HG02642 (cell line): ENCODE measurements at regions not wholly inside any gene's neighbourhood (a gene's known extent, or its start where the extent isn't known, plus 50 kb on each side); places are given as distances from the start of the nearest gene placed in this dataset.
"Not testable (repeated sequence)": the region's sequence is repeated elsewhere in the genome, so short reads cannot be mapped to it uniquely, and the experiment has no call there.

Experiments
- ATAC-seq: cut with Tn5 transposase; IDR thresholded peaks from one replicate; pipeline ENCODE4 v1.9.1; 2021; ENCODE audit warnings: mild to moderate bottlenecking; ENCODE audit not compliant: unreplicated experiment, poor library complexity

GRCh38 chr6:44020148-44020547, 107.1 kb downstream of the MRPL14 start:
- no peak for ATAC-seq

DNA sequence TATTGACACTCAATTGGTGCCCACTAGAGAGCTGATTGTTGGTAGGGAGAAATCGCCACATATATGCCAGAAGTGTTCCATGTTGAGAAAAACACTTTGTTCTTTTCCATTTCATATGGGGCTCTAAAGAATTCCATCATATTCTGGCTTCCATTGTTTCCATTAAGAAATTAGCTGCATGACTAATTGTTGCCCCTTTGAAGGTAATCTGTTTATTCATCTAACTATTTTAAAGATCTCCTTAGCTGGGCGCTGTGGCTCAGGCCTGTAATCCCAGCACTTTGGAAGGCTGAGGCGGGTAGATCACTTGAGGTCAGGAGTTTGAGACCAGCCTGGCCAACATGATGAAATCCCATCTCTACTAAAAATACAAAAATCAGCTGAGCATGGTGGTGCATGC, 109.9 kb downstream of the MRPL14 start:
- not testable (repeated sequence) for ATAC-seq

- ATAC-seq, result no peak
These were observed 111.0 kb downstream of the MRPL14 start for GRCh38 chr6:44016131-44016870.

DNA sequence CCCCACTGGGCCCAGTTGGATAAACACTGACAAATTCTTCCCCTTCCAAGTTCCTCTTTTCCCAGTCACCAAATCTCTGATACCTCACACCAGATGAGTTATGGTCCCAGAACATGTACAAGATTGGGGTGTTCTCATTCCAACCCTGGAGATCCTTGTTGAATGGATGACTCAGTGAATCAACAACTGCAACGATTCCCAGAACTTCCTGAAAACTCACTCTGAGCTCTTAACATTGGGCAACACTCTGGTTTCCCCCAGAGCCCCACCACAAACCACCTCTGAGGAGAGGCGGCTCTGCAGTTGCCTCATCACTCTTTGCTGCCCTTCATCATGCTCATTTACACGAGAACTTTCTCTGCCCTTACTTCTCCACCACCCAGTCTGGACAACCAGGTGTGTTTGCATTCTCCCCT, 115.2 kb downstream of the MRPL14 start:
- ATAC-seq, result no peak

DNA sequence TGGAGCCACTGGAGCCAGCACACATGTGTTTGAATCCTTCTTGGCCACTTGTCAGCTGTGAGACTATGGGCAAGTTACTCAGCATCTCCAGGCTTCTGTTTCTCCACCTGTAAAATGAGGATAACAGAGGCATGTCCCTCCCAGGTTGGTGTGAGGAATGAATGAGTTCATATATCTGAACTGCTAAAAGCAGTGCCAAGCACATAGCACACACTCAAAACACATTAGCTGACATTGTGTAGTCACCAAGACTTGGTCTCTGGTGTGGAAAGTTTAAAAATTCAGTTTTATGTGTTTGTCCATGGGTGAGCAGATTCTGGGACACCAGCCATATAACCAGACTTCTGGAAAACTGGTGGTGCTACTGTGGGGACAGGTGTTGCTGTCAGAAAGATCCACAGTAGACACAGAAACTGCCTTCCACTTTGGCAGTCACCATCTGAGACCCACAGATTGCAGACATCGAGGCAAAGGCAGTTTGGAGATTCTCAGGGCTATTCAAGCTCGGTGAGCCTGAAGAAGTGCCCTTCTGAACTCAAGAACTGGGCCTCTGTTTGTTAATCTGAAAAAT, 115.8 kb downstream of the MRPL14 start:
- ATAC-seq, result no peak

- ATAC-seq, result no peak
These were observed 116.6 kb downstream of the MRPL14 start for GRCh38 chr6:44010411-44011349.

DNA sequence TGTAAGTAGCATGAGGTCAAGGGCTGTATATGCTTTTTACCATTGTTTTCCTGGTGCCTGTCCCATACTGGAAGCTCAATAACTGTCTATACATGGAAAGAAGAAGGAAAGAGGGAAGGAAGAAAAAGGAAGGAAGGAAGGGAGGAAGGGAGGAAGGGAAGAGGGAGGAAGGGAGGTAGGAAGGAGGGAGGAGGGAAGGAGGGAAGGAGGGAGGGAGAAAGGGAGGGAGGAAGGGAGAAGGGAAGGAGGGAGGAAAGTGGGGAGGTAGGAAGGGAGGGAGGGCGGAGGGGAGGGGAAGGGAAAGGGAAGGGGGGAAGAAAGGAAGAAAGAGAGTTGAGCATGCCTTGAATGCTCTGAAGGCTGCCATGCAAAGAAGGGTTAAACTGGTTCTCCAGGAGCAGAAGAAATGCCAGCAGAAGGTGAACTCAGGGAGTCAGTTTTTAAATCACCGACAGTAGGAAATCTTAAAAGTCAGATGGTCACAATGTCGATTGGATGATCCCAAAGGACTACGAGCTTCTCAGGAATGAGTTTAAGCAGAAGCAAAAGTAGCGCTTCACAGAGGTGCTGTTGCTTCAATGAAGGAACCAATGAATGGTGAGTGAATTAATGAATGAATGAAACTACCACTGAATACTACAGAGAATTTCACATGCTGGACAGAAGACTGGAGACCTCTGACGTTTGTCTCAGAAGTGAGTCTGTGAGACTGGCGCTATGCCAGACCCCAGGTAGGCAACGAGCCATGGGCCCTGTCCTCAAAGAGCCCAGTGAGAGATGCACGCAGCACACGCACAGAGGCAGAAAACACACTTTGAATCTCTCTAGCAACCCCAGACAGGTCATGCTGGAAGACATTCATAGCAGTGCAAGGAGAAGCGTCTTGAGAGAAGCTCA, 117.6 kb downstream of the MRPL14 start:
- no peak for ATAC-seq

GRCh38 chr6:44008821-44009370, 118.4 kb downstream of the MRPL14 start:
- ATAC-seq, result no peak

DNA sequence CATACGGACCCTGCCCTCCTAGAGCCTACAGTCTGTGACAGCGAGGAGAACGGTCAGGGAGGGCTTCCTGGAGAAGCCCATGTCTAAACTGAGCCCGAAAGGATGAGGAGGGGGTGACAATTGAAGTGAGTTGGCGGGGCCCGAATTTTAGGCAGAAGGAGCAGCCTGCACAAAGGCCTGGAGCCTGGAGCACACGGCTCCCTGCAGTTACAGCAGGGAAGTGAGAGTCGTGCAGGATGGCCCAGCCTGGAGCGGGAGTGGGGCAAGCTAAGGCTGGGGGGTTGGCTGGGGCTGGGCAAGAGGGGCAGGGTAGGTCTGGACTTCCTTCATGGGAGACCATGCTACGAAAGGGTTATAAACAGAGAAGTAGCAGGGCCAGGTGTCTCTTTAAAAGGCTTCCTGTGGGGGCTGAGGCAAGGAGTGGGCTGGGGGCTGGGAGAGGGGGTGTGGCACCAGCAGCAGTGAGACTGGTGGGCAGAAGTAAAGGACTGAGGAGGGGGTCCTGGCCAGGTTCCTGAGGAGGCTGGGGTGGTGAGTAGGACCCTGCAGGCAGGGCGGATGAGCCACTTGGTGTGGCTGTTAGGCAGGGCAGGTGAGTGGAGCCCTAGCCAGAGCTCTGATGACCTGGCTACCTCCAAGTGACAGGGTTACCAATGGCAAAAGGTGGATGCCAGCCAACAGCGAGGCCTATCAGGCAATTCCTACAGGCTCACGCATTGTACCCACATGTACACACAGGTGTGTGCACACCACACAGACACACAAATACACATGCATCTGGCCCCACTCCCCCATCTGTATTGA, 119.2 kb downstream of the MRPL14 start:
- no peak for ATAC-seq

DNA sequence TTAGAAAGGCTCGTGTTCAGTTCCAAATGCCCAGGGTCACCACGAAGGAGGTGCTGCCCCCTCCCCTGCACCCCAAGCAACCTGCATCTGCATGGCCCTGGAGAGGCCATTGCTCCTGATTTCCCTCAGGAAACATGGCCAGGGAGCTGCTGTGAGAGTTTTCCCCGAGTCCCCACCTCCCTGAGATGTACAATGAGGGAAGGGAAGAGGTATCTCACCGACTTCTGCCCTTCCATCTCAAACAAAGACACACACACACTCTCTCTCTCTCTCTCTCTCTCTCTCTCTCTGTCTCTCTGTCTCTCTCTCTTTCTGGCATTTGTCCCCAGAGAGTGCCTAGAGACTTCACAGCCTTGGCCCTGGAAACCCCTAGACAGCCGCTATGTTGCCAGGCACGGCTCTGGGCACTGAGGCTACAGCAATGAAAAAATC, 120.4 kb downstream of the MRPL14 start:
- no peak for ATAC-seq

- ATAC-seq, result no peak
These were observed 121.0 kb downstream of the MRPL14 start for GRCh38 chr6:44006123-44006871.

GRCh38 chr6:44005507-44005903, 121.7 kb downstream of the MRPL14 start:
- ATAC-seq, result no peak

DNA sequence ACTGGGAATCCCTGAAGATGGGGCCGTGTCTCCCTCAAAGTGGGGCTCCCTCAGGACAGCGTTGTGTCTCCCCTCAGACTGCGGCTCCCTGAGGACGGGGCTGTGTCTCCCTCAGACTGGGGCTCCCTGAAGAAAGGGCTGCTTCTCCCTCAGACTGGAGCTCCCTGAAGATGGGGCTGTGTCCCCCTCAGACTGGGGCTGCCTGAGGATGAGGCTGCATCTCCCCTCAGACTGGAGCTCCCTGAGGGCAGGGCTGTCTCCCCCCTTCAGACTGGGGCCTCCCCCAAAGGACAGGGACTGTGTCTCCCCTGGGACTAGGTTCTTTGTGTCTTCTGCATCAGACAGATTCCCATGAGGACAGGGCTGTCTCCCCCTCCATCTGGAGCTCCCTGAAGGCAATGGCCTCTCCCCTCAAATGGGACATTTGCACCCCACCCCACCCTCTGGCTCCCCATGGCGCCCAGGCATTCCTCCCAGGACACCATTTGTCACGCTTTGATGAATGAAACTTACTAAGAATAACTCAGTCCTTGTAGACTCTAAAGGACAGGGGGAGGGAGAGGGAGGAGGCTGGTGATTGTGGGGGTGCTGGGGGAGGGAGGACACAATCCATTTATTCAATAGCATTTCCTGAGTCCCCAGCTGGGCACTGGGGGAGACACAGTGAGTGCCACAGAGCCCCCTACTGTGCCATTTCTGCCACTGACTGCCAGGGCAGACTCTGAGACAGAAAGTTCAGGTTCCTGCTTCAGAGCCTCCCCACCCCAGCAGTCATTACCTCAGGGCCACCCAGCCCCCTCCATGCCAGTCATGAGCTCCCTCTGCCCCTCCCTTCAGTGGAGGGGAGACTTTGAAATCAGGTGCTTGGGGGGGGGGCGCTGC, 122.4 kb downstream of the MRPL14 start:
- ATAC-seq, result no peak

DNA sequence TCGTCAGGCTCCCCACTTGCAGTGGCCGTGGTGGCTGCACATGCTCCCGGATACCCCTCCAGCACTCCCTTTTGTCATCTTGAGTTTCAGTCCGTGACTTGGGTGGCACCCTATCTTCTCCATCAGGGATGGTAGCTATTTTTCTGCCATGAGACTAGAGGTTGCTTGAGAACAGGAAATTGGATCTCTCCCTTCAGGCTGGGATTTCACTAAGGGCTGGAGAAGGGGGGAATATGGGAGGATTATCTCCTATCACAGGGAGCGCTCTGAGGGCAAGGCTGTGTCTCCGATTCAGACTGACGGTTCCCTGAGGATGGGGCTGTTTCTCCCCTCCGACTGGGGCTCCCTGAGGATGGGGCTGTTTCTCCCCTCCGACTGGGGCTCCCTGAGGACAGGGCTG, 123.1 kb downstream of the MRPL14 start:
- ATAC-seq, result no peak

DNA sequence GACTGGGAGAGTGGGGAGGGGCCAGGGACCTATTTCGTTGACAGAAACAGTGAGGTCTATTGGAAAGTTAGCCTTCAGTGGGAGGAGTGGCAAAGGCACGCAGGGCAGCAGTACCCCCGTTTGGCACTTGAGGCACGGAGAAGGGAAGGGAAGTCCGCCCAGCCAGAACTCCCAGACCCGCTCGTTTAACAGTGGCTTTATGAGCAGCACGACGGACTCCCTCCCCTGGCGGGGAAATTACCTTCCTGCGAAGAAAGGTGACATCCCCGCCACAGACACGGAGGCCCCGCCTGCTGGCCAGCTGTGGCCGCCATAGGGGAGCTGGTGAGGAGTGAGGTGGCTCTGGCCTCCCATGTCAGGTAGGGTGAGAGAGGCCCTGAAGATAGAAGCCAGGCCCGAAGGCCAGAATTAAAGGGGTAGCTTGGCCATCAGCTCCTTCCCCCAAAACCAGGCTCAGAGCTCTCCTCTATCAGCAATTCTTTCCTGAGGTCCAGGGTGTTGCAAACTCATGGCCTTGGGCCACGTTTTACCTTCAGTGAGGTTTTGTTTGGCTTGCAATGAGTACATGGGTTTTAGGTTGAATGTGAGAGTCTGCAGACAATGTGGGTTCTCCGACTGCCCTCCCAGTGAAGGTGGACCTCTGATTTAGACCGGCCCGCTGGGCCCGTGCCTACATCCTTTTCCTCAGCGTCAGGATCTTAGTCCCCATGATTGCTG, 123.7 kb downstream of the MRPL14 start:
- ATAC-seq, result peak; percentile 16

DNA sequence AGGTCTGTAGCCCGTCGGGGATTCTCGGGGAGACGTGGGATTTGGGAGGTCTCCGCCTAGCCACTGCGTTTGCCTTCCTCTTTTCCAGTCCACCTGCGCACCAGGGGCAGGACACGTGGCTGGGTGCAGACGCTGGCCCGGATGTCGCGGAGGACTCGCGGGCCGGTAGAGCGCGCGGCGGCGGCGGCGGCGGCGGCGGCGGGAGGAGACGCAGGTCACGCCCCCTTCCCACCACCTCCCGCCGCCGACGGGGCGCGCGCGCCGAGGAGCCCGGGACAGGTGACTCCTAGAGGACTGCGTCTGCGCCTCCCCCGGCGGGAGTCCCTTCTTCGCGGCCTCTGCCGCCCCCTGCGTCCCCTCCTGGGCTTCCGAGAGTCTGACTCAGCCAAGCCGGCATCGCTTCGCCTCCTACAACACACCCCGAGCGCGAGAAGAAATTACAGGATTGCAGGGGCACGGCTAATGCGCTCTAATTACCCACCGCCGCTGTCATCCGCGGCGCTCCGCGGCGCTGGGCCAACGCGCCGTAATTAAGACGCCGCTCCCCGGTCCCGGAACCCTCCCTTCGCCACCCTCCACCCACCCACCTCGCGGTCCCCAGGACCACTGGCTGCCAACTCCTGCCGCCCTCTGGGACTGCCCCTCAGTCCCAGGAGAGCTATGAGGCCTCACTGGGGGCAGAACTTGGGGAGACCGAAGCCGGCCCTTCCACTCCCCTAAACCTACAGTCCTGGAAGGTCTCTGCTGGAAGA, 124.5 kb downstream of the MRPL14 start:
- ATAC-seq, result peak; percentile 41
